Stimulated activated naive B cell treated with anti-CD40 and anti-IgM and Interleukin-4, amounts not matched to agents 10 μg/mL and 1 μg/mL and 100 μg/mL, for 72 hours (primary cell): ENCODE measurements at regions not wholly inside any gene's neighbourhood (a gene's known extent, or its start where the extent isn't known, plus 50 kb on each side); places are given as distances from the start of the nearest gene placed in this dataset.

Experiments used
- ATAC-seq, 2 donors: fragments of 150-1000 bp; cut with Tn5 transposase; replicated peaks; 2 replicates each; pipeline ENCODE4 v1.10.0; 2021; ENCODE audit warnings: moderate library complexity in 1 of 2
- DNase-seq: peaks from one replicate; pipeline ENCODE4 v3.0.0; 2021
- H3K27ac Mint-ChIP-seq: one replicate; pipeline ENCODE4 v1.8.0; 2022; ENCODE audit warnings: mild to moderate bottlenecking, mixed read lengths
- H3K27me3 Mint-ChIP-seq, 2 donors: one replicate each; pipeline ENCODE4 v1.8.0; 2022; ENCODE audit warnings: mixed read lengths in 2 of 2
- H3K36me3 Mint-ChIP-seq, 2 donors: one replicate each; pipeline ENCODE4 v1.8.0; 2022; ENCODE audit warnings: mixed read lengths in 2 of 2, mild to moderate bottlenecking in 1 of 2
- H3K4me1 Mint-ChIP-seq, 2 donors: one replicate each; pipeline ENCODE4 v1.8.0; 2022; ENCODE audit warnings: mixed read lengths in 2 of 2, mild to moderate bottlenecking in 1 of 2
- H3K4me3 Mint-ChIP-seq, 2 donors: one replicate each; pipeline ENCODE4 v1.8.0; 2022; ENCODE audit warnings: mild to moderate bottlenecking in 2 of 2, mixed read lengths in 2 of 2, moderate library complexity in 1 of 2
- H3K9me3 Mint-ChIP-seq, 2 donors: one replicate each; pipeline ENCODE4 v1.8.0; 2022; ENCODE audit warnings: mixed read lengths in 2 of 2, mild to moderate bottlenecking in 1 of 2

DNA sequence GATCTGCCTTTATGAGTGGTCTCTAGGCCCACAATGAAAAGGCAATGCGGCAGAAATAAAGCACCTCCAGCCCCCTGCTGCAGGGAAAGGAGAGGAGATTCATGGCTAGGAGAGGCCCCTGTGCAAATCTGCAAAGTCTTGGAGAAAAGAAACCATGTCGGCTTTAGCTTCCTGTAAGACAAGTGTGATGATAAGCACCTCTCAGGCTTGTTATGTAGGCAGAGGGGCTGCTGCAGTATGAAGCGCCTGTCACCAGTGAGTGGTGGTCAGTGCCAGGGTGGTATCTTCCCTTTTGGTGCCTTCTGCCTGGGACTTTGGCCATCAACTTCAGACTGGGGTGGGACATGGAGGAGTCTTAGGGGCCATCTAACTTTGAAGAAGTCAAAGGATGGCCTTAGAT, 59.2 kb upstream of the ARHGEF3 start:
- H3K4me3 Mint-ChIP-seq = no peak overlapping the region
- H3K27ac Mint-ChIP-seq = no peak overlapping the region
- DNase-seq (no peak), ATAC-seq (no peak)
- H3K27me3 Mint-ChIP-seq = no peaks in the 10 kb centered on the region
- peaks cover 6 to 7% of the 10 kb centered on the region in 2 donors for H3K36me3 Mint-ChIP-seq
- H3K9me3 Mint-ChIP-seq = peaks cover 6 to 8% of the 10 kb centered on the region in 2 donors
- peaks cover 19 to 22% of the 10 kb centered on the region in 2 donors for H3K4me1 Mint-ChIP-seq

DNA sequence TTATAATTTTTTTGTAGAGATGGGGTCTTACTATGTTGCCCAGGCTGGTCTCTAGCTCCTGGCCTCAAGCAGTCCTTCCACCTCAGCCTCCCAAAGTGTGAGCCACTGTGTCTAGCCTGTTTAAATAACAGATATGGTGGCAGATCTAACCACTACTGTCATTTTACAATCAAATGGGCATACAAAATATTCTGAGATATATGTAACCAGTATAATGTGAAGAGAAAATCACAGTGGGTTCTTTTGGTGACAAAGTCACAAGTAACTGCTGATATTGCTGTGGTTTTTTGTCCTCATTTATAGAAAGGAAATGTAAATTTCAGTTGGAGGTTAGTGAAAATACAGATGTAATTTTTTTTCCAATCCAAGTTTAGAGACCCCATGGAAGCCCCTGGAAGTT, 58.6 kb upstream of the ARHGEF3 start:
- no peak for ATAC-seq
- Mint-ChIP-seq H3K27ac (no peak overlapping the region), H3K36me3 (peaks cover 6 to 7% of the 10 kb centered on the region in 2 donors), H3K27me3 (no peaks in the 10 kb centered on the region), H3K4me1 (peaks cover 20 to 26% of the 10 kb centered on the region in 2 donors), H3K9me3 (peaks cover 6 to 8% of the 10 kb centered on the region in 2 donors), H3K4me3 (no peak overlapping the region)
- DNase-seq = no peak

DNA sequence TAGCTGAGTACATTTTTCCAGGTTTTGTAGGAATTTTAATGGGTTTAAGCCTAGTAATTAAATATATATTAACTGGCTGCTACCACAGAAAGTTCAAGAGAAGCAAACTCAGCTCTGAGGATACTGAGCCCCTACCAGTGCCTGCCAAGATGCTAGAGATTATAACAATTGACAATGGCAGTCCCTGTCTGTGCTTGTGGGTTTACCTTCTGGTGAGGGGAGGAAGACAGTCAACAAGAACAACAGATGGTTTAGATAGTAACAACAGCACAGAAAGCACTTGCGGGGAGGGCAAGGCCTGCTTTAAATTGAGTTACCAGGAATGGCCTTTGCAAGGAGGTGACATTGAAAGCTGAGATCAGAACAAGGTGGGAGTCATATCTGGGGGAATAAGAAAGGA, 56.6 kb upstream of the ARHGEF3 start:
- ATAC-seq (no peak), DNase-seq (no peak)
- H3K27ac Mint-ChIP-seq = no peak overlapping the region
- peaks cover 0 to 4% of the 10 kb centered on the region in 2 donors for H3K27me3 Mint-ChIP-seq
- no peaks in the 10 kb centered on the region for H3K36me3 Mint-ChIP-seq
- peaks cover 13 to 19% of the 10 kb centered on the region in 2 donors for H3K4me1 Mint-ChIP-seq
- H3K4me3 Mint-ChIP-seq = no peak overlapping the region
- no peaks in the 10 kb centered on the region for H3K9me3 Mint-ChIP-seq

DNA sequence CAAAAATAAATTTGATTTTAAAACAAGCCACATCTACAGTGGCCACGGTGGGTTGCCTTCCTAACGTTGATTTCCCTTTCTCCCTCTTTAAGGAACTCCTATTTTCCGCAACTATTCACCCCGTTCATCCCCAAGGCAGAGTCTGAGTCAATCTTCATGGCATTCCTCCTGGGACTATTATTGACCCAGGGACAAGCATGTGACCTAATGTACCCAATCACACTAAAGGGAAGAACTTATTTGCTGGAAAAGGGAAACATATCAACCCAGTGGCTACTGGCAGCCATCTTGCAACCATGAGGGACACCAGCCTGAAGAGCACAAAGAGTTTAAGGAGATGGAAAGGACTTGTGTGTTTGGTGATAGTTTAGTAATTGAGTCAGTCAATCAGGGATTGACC, 55.4 kb upstream of the ARHGEF3 start:
- Mint-ChIP-seq H3K4me3 (no peak overlapping the region), H3K9me3 (no peaks in the 10 kb centered on the region), H3K27me3 (peaks cover 0 to 4% of the 10 kb centered on the region in 2 donors), H3K4me1 (peaks cover 6 to 7% of the 10 kb centered on the region in 2 donors), H3K36me3 (no peaks in the 10 kb centered on the region), H3K27ac (no peak overlapping the region)
- no peak for ATAC-seq
- no peak for DNase-seq

DNA sequence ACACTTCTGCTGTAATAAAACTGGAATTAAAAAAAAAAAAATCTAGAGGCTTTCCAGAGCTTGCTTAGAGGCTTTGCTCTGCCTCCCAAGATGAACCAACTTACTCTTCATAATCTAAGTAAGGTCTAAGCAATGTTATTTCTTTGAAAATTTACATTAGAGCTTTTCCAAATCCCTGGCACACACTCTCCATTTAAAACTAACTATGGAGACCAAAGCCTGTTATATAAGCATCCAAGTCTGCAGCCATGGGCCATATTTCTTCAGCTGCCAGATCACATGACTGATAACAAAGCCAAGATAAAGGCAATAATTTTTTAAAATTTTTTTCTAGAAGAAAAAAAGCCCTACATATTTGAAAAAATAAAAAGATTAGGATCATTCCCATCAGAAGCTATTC, 55.0 kb upstream of the ARHGEF3 start:
- no peak for DNase-seq
- no peak for ATAC-seq
- peaks cover 0 to 4% of the 10 kb centered on the region in 2 donors for H3K27me3 Mint-ChIP-seq
- H3K36me3 Mint-ChIP-seq = no peaks in the 10 kb centered on the region
- H3K4me1 Mint-ChIP-seq = peaks cover 5 to 7% of the 10 kb centered on the region in 2 donors
- no peak overlapping the region for H3K4me3 Mint-ChIP-seq
- no peaks in the 10 kb centered on the region for H3K9me3 Mint-ChIP-seq
- no peak overlapping the region for H3K27ac Mint-ChIP-seq

DNA sequence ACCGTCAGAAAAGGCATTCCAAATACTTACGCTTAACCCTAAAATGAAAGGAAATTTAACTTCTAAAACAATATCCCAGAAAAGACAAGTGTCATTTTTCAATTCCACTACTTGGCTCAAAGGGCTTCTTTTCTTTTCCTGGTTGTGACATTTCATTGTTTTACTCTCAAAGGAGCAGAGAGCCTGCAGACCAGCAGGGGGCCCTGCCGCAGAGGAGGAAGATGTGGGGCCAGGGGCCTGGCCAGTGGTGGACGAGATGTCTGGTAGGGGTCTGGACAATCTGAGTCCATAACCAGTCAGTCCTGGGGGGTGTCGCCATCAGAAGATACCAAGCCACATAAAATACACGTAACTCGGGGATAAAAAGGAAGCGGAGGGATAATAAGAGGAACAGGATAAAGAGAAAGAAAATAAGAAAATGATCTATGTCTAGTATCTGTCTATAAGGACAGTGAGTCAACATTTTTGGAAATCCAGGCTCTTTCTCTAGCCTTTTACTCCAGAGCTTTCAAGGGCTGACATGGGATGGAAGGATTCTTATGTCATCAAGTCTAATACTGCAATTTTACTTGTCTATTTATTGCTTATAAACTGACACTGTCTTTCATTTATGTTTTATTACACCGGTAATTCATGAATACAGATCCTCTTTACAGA, 54.2 kb upstream of the ARHGEF3 start:
- Mint-ChIP-seq H3K36me3 (no peaks in the 10 kb centered on the region), H3K9me3 (no peaks in the 10 kb centered on the region), H3K27me3 (peaks cover 0 to 4% of the 10 kb centered on the region in 2 donors), H3K4me1 (peaks cover 5 to 7% of the 10 kb centered on the region in 2 donors), H3K27ac (no peak overlapping the region), H3K4me3 (peak overlapping the region in 1 of 2 donors; percentile 24)
- DNase-seq = no peak
- ATAC-seq = peak; percentile 50 to 64

DNA sequence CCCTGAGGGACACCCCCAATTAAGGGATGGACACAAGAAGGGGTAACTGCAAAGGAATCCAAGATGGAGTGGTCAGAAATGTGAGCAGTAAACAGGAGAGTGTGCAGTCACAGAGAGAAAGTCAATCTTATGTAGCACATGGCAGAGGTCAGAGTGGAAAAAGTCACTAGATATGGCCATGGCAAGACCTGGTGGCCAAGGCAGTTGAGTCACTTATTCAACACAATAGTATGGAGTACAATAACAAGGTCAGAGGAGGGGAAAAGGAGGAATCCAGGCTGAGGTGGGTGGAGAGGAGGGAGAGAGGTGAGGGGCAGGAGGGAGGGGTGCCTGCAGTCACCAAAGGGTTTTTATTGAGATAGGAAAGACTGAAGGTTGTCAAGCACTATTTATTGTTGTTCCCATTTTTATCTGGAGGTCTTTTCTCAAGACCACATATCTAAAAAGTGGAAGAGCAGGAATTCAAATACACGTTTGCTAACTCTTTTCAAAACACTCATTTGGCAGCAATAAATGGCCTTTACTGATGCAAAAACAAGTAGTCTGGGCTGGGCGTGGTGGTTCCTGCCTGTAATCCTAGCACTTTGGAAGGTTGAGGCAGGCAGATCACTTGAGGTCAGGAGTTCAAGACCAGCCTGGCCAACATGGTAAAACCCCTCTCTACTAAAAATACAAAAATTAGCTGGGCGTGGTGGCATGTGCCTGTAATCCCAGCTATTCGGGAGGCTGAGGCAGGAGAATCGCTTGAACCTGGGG, 53.3 kb upstream of the ARHGEF3 start:
- ATAC-seq = no peak
- DNase-seq = no peak
- no peaks in the 10 kb centered on the region for H3K36me3 Mint-ChIP-seq
- no peak overlapping the region for H3K27ac Mint-ChIP-seq
- H3K9me3 Mint-ChIP-seq = no peaks in the 10 kb centered on the region
- no peak overlapping the region for H3K4me3 Mint-ChIP-seq
- peaks cover 2 to 7% of the 10 kb centered on the region in 2 donors for H3K4me1 Mint-ChIP-seq
- peaks cover 0 to 4% of the 10 kb centered on the region in 2 donors for H3K27me3 Mint-ChIP-seq

DNA sequence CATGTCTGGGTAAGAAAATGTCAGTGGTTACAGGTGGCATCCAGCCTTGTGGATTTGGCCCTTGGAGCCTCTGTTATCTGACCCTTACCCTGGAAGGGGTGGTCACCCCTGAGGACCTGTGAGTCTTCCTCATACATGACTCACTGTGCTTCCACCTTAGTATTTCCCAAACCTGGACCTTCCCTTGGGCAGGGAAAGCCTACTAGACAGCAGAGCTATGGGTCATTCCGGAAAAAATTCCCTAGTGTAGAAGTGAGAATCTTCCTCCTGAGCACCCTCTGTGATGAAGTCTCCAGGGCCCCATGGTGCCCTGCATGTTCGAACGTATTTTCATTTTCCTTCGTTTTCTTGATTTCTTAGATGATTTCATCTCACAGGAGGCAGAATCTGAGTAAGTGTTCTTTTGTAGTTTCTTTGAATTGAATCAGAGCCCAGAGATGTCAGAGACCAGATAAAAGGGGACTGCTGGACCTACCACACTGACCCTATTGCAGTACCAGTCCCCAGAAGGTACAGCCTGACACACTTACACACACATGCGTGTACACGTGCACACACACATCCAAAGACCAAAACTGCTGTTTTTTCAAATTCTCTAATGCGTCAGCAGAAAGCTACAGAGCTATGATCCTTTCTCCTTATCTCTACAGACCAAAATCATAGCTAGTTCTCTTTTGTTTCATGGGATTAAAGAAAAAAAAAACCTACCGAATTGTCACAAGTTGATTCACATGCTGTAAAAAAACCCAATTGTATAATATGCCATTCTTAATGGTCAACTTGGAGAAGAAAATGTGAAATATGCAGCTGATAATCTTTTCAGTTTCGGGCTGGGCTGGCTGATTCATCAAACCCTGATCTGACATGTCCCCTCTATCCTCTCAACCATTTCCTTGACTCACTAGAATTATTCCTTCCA, 50.5 kb upstream of the ARHGEF3 start:
- H3K27ac Mint-ChIP-seq = no peak overlapping the region
- H3K4me1 Mint-ChIP-seq = peaks cover 2 to 7% of the 10 kb centered on the region in 2 donors
- H3K27me3 Mint-ChIP-seq = peaks cover 0 to 4% of the 10 kb centered on the region in 2 donors
- DNase-seq = no peak
- H3K9me3 Mint-ChIP-seq = no peaks in the 10 kb centered on the region
- no peak overlapping the region for H3K4me3 Mint-ChIP-seq
- no peaks in the 10 kb centered on the region for H3K36me3 Mint-ChIP-seq
- no peak for ATAC-seq
